NCI-H526 (cell line): ENCODE measurements at regions not wholly inside any gene's neighbourhood (a gene's known extent, or its start where the extent isn't known, plus 50 kb on each side); places are given as distances from the start of the nearest gene placed in this dataset.

ENCODE experiments used
- DNase-seq, 2 experiments: peaks; one replicate each; lab custom pipeline; 2025; lab: John Stamatoyannopoulos, UW

- no peak for DNase-seq
Observed at GRCh38 chr3:46113608-46114007, 86.3 kb upstream of the XCR1 start.

DNA sequence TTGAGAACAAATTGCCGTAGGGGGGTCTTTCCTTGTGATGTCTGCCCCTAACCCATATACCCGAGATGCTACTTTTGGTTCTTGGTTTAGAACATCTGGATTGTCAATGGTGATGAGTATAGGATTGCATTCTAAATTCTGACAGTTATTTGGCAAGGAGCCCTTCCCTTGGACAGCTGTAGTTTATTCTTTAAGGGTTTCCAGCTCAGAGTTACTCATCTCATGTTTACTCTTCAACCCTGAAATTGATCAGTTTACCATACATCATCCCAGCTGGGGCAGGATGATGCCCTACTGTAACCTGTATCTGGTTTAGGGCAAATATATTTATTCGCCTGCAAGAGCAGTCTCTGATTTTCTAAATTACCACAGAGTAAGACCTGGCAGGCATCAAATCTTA lies 85.7 kb upstream of the XCR1 start:
- no peak for DNase-seq

DNA sequence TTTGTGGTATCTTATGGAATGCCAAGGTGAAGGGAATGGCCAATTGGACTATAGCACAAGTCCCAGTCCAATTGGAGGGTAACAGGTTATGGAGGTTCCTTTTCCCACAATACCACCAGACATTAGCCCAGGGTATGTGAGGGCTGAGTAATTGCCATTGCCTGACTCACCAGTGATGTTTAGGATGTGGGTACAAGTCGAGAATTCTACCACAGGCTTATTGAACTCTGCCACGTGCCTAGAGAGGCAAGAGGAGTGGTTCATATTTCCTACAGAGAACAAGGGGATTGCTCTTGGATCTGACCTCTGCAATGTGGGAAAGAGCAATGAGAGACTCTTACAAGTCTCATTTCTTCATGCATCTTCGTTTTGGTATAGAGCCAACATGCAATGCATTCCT lies 85.0 kb upstream of the XCR1 start:
- no peak for DNase-seq

DNA sequence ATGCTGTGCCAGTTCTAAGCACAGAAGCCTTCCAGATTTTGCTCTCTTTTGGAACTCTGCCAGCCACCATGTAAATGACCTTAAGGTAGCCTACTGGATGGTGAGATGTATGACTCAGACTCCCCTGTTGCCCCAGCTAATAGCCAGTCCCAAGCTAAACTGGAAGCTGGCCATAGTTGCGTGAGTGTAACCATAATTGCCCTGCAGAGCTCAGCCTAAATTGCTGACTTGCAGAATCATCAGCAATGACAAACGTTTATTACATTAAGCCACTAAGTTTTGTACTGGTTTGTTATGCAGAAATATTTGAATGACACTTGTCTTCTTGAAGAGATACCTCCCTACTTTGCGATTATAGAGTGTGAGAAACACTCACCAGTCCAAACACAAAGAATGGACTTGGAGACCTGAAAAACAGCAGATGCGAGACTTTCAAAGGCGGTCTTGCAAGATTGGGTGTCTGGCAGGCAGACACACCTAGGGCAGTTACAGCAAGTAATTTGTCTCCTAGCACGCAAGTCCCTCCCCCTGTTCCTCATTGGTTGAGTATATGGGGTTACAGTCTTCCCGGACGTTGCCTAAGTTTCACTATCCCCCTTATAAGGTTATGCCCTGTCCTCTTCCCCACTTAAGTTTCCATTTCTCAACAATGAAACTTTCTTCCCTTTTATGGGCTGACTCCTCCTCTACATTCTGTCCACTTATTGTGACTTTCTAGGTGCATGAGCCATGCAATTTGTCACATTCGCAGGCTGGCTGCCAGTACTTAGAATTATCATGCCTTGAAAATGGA lies 83.6 kb upstream of the XCR1 start:
- DNase-seq = peak in 1 of 2 experiments; percentile 4

DNA sequence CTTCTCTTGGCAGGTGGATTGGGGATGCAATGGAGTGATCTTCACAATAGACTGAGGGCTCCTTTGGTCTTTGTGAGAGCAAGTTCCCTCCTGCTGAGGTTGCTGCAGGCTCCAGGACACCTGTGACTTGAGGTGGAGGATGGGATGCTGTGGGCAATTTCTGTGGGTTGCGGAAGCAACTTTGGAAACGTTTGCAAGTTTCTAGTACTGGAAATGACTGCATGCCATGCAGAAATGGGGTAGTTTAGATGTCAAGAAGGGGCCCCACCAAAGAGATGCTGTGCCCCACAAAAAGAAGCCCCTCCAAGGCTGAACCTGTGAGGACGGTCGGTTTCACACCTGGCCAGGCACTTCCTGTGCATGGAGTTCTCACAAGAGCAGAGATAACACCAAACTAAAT lies 80.4 kb upstream of the XCR1 start:
- no peak for DNase-seq

DNA sequence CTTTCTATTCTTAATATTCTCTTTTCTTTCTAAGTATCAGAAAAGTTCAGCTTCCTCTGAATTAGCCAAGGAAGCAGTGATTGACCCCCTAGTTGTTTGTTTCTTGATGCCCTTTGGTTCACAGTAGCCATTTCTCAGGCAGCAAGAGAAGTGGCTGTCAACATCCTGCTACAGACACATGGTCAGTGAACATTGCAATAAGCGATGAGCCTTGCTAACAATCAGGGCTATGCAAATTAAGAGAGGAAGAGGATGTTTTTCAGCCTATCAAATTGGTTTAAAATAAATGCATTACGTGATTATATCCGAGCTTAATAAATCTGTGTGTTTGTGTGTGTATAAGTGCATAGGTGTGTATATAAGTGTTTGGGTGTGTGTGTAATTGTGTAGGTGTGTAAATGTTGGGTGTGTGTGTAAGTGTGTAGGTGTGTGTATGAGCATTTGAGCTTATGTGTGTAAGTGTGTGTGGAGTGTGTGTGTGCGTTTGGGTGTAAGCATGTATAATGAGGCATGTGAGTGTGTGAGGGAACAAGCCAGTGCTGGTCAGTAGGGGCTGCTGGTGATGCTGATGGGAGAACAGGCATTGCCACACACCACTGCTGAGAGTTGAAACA lies 78.1 kb upstream of the XCR1 start:
- no peak for DNase-seq

- DNase-seq = no peak
Observed at GRCh38 chr3:46104706-46105105, 77.4 kb upstream of the XCR1 start.

GRCh38 chr3:46102780-46103130 lies 75.5 kb upstream of the XCR1 start:
- no peak for DNase-seq

DNA sequence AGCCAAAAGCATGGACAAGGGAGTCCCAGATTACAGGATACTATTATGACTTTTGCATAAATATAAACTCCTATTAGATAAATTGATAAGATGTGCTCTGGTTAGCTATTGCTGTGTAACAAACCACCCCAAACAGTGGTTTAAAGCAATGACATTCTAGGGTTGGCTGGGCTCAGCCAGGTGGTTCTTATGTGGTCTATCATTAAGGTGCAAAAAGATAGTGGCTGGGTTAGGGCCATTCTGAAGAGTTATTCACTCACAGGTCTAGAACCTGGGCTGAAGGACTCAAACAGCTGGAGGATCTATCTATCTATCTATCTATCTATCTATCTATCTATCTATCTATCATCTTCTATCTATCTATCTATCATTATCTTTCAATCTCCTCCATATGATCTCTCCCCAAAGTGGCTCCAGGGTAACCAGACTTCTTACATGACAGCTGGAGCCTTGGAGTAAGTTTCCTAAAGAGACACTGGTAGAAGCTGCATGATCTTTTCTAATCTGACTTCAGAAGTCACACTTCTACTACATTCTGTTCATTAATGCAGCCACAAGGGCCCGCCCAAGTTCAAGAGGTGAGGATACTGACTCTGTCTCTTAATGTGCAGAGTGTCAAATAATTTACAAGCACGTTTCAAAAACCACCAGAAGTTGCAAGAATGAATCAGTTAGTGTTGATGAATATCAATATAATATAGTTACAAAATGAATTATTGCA lies 74.9 kb upstream of the XCR1 start:
- no peak for DNase-seq

- no peak for DNase-seq
Observed at GRCh38 chr3:46100812-46101211, 73.5 kb upstream of the XCR1 start.

GRCh38 chr3:46098319-46098761 lies 71.1 kb upstream of the XCR1 start:
- no peak for DNase-seq

- no peak for DNase-seq
Observed at GRCh38 chr3:46097691-46098241, 70.5 kb upstream of the XCR1 start.

DNA sequence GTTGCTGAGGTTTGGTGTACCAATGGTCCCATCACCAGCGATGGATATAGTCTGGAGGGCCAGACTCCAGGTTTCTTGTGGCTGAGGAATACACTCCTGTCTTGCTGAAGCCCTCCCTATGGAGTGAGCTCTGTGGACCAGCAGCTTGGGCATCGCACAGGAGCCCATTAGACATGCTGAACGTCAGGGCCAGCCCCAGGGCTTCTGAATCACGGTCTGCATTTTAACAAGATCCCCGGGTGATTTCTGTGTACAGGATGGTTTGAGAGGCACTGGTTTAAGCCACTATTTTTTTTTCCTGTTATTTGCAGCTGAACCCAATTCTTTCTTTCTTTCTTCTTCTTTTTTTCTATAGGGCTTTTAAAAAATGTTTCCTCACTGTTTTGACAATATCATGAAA lies 69.5 kb upstream of the XCR1 start:
- no peak for DNase-seq

- no peak for DNase-seq
Observed at GRCh38 chr3:46096336-46096735, 69.1 kb upstream of the XCR1 start.

GRCh38 chr3:46095307-46095706 lies 68.0 kb upstream of the XCR1 start:
- no peak for DNase-seq

- no peak for DNase-seq
Observed at GRCh38 chr3:46094506-46094905, 67.2 kb upstream of the XCR1 start.

DNA sequence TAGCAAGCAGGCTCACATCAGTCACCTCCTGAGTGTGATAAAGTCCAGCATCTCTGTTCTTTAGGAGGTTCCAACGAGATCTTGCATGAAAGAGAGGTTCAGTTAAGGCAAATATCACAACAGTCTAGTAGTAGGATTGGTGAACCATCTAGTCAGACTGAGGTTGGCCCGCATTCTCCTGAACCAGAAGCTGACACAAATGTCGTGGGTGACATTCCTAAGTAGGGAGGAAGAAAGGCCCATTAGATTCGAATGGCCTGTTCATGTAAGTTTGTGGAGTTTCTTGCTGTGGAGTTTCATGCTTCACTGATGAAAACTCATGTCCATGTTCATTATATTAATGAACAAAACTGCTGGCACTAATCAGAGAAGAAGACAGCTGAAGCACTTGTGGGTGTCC lies 66.7 kb upstream of the XCR1 start:
- no peak for DNase-seq

GRCh38 chr3:46093327-46093942 lies 66.2 kb upstream of the XCR1 start:
- DNase-seq = no peak

- no peak for DNase-seq
Observed at GRCh38 chr3:46092702-46093080, 65.4 kb upstream of the XCR1 start.

GRCh38 chr3:46091741-46092701 lies 64.7 kb upstream of the XCR1 start:
- no peak for DNase-seq

GRCh38 chr3:46091046-46091445 lies 63.8 kb upstream of the XCR1 start:
- DNase-seq = no peak
